ENCODE measurements at regions not wholly inside any gene's neighbourhood (a gene's known extent, or its start where the extent isn't known, plus 50 kb on each side); places are given as distances from the start of the nearest gene placed in this dataset.

DNA sequence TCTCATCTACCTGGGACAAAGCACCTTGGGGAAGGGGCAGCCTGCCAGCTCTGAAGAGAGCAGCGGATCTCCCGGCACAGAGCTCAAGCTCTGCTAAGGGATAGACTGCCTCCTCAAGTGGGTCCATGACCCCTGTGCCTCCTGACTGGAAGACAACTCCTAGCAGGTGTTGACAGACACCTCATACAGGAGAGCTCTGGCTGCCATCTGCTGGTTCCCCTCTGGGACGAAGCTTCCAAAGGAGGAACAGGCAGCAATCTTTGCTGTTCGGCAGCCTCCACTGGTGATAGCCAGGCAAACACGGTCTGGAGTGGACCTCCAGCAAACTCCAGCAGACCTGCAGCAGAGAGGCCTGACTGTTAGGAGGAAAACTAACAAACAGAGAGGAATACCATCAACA is 549.9 kb upstream of the LRATD1 start (continued):
- no peak for TF ChIP-seq U2AF1 (optimal IDR thresholded peaks at IDR 0.05; ENCODE audit: low read depth, low read length)
- TF ChIP-seq, protein P1, sequence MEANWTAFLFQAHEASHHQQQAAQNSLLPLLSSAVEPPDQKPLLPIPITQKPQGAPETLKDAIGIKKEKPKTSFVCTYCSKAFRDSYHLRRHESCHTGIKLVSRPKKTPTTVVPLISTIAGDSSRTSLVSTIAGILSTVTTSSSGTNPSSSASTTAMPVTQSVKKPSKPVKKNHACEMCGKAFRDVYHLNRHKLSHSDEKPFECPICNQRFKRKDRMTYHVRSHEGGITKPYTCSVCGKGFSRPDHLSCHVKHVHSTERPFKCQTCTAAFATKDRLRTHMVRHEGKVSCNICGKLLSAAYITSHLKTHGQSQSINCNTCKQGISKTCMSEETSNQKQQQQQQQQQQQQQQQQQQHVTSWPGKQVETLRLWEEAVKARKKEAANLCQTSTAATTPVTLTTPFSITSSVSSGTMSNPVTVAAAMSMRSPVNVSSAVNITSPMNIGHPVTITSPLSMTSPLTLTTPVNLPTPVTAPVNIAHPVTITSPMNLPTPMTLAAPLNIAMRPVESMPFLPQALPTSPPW (CRISPR knock-in tag; IDR thresholded peaks at IDR 0.05): no peak
- TF ChIP-seq RBM34 (IDR thresholded peaks at IDR 0.05; ENCODE audit: borderline replicate concordance, insufficient read depth, low read length): no peak
- TF ChIP-seq SUPT5H (IDR thresholded peaks at IDR 0.05): no peak
- TF ChIP-seq CHCHD3 (CRISPR knock-in tag; IDR thresholded peaks at IDR 0.05): no peak

DNA sequence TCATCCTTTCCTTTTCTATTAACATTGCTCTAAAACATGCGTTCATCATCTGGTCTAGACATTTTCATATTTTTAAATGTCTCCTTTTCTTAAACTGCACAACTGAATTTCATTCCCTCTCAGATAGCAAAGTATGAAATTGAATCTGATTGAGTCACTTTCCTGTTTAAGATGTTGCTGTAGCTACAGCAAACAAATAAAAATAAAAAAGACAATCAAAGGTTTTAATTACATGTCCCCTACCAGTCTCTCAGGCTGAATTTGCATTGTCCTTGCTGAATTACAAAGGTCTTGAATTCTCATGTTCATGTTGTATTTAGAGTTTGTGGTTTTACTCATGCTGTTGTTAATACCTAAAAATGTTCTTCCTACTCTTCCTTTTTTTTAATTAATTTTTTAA is 537.9 kb upstream of the LRATD1 start:
- H3K9me1 ChIP-seq (ENCODE audit: control insufficient read depth, insufficient read depth, low read length): no peaks in the 10 kb centered on the region
- POLR2A ChIA-PET: no interaction called here
- ATAC-seq: no peak
- no peak for FAIRE-seq
- CTCF ChIA-PET (ENCODE audit: low intra/inter-chr PET ratio): no interaction called here
- intact Hi-C loops (cut with micrococcal nuclease): no loop called here
- no peak overlapping the region for H3K4me3 ChIP-seq
- no TSS peak for BruUV-seq (replicated peaks)
- TF ChIP-seq, protein P2, sequence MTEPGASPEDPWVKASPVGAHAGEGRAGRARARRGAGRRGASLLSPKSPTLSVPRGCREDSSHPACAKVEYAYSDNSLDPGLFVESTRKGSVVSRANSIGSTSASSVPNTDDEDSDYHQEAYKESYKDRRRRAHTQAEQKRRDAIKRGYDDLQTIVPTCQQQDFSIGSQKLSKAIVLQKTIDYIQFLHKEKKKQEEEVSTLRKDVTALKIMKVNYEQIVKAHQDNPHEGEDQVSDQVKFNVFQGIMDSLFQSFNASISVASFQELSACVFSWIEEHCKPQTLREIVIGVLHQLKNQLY (CRISPR knock-in tag; conservative IDR thresholded peaks at IDR 0.05): no peak
- TF ChIP-seq ZNF3 (CRISPR knock-in tag; IDR thresholded peaks at IDR 0.05) (no peak), HDAC3 (IDR thresholded peaks at IDR 0.05; ENCODE audit: borderline replicate concordance, partially characterized antibody) (no peak), ZNF23 (CRISPR knock-in tag; IDR thresholded peaks at IDR 0.05) (no peak), HNRNPK (IDR thresholded peaks at IDR 0.05; ENCODE audit: low read depth, low read length, poor library complexity, severe bottlenecking) (no peak), SRF (CRISPR knock-in tag; IDR thresholded peaks at IDR 0.05) (no peak), SP1 (CRISPR knock-in tag; IDR thresholded peaks at IDR 0.05) (no peak), POLR2G (IDR thresholded peaks at IDR 0.05; ENCODE audit: low read depth, low read length) (no peak), TAF7 (tag; IDR thresholded peaks at IDR 0.05) (no peak), NR2C1 (IDR thresholded peaks at IDR 0.05) (no peak), NR2C1 (tag; IDR thresholded peaks at IDR 0.05) (no peak)
- TF ChIP-seq, protein P3, sequence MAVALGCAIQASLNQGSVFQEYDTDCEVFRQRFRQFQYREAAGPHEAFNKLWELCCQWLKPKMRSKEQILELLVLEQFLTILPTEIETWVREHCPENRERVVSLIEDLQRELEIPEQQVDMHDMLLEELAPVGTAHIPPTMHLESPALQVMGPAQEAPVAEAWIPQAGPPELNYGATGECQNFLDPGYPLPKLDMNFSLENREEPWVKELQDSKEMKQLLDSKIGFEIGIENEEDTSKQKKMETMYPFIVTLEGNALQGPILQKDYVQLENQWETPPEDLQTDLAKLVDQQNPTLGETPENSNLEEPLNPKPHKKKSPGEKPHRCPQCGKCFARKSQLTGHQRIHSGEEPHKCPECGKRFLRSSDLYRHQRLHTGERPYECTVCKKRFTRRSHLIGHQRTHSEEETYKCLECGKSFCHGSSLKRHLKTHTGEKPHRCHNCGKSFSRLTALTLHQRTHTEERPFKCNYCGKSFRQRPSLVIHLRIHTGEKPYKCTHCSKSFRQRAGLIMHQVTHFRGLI (CRISPR knock-in tag; IDR thresholded peaks at IDR 0.05): no peak
- TF ChIP-seq, protein P4, sequence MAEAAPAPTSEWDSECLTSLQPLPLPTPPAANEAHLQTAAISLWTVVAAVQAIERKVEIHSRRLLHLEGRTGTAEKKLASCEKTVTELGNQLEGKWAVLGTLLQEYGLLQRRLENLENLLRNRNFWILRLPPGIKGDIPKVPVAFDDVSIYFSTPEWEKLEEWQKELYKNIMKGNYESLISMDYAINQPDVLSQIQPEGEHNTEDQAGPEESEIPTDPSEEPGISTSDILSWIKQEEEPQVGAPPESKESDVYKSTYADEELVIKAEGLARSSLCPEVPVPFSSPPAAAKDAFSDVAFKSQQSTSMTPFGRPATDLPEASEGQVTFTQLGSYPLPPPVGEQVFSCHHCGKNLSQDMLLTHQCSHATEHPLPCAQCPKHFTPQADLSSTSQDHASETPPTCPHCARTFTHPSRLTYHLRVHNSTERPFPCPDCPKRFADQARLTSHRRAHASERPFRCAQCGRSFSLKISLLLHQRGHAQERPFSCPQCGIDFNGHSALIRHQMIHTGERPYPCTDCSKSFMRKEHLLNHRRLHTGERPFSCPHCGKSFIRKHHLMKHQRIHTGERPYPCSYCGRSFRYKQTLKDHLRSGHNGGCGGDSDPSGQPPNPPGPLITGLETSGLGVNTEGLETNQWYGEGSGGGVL (CRISPR knock-in tag; IDR thresholded peaks at IDR 0.05): no peak
- 0% methylated on average over 1 of the region's 1 CpG for WGBS (ENCODE audit: insufficient coverage, low coverage, missing lambda C conversion rate)
- H3K27ac ChIP-seq (ENCODE audit: extremely low read depth, low read depth, low read length): no peak overlapping the region
- no peaks in the 10 kb centered on the region for H3K27me3 ChIP-seq (ENCODE audit: control insufficient read depth in 2 of 2, insufficient read depth in 2 of 2, low read length in 2 of 2)
- in situ Hi-C loops (cut with MboI): no loop called here
- H2AFZ ChIP-seq (ENCODE audit: low read depth, low read length): no peak overlapping the region
- H3K36me3 ChIP-seq (ENCODE audit: control insufficient read depth, insufficient read depth, low read length): no peaks in the 10 kb centered on the region
- H3K79me2 ChIP-seq (ENCODE audit: control insufficient read depth, insufficient read depth, low read length): no peaks in the 10 kb centered on the region
- DNase-seq (ENCODE audit: extremely low read depth in 1 of 4, low spot score in 3 of 4): no peak
- no peak overlapping the region for H3K9ac ChIP-seq (ENCODE audit: insufficient read depth in 1 of 2, low read depth in 2 of 2, low read length in 2 of 2)
- no peaks in the 10 kb centered on the region for H3K4me1 ChIP-seq (replicated peaks in 1 of 2; ENCODE audit: control insufficient read depth in 2 of 2, insufficient read depth in 2 of 2, low read length in 2 of 2)
- no peak overlapping the region for H3K4me2 ChIP-seq (ENCODE audit: insufficient read depth, low read length)
- no peaks in the 10 kb centered on the region for H3K9me3 ChIP-seq (replicated peaks; ENCODE audit: control insufficient read depth, insufficient read depth, low read depth, low read length)
- H4K20me1 ChIP-seq (replicated peaks; ENCODE audit: control insufficient read depth, insufficient read depth, low read length): no peaks in the 10 kb centered on the region
